Cardiac muscle cell (in vitro differentiated cells and primary cell): ENCODE measurements at regions not wholly inside any gene's neighbourhood (a gene's known extent, or its start where the extent isn't known, plus 50 kb on each side); places are given as distances from the start of the nearest gene placed in this dataset.

Source experiments
- DNase-seq, 2 donors: peaks; one replicate each; pipeline versions ENCODE4 v3.0.0 to v3.0.0-alpha.2; 2010 to 2017; ENCODE audit warnings: low read depth in 1 of 2, low spot score in 1 of 2
- H3K27ac ChIP-seq: fragments of 200-600 bp; sonication (generic); 2 replicates; pipeline ENCODE4 v1.5.1; 2016
- H3K27me3 ChIP-seq: fragments of 200-600 bp; sonication (generic); 2 replicates; pipeline ENCODE4 v1.6.0; 2016; ENCODE audit warnings: control low read depth
- H3K36me3 ChIP-seq: fragments of 200-600 bp; sonication (generic); 2 replicates; pipeline ENCODE4 v1.5.1; 2016; ENCODE audit warnings: control low read depth
- H3K4me1 ChIP-seq: fragments of 200-600 bp; sonication (generic); 2 replicates; pipeline ENCODE4 v1.8.1; 2017; ENCODE audit warnings: low read depth, mild to moderate bottlenecking, mixed run types
- H3K4me3 ChIP-seq: fragments of 200-600 bp; sonication (generic); 2 replicates; pipeline ENCODE4 v1.5.1; 2016; ENCODE audit warnings: mild to moderate bottlenecking
- H3K9me3 ChIP-seq: fragments of 200-600 bp; sonication (generic); 2 replicates; pipeline ENCODE4 v1.5.1; 2017; ENCODE audit warnings: low read depth, mild to moderate bottlenecking, control low read depth
- CTCF ChIP-seq: IDR thresholded peaks from 2 replicates; pipeline ENCODE4 v1.5.1; 2012; ENCODE audit warnings: low read depth, mild to moderate bottlenecking, low read length

DNA sequence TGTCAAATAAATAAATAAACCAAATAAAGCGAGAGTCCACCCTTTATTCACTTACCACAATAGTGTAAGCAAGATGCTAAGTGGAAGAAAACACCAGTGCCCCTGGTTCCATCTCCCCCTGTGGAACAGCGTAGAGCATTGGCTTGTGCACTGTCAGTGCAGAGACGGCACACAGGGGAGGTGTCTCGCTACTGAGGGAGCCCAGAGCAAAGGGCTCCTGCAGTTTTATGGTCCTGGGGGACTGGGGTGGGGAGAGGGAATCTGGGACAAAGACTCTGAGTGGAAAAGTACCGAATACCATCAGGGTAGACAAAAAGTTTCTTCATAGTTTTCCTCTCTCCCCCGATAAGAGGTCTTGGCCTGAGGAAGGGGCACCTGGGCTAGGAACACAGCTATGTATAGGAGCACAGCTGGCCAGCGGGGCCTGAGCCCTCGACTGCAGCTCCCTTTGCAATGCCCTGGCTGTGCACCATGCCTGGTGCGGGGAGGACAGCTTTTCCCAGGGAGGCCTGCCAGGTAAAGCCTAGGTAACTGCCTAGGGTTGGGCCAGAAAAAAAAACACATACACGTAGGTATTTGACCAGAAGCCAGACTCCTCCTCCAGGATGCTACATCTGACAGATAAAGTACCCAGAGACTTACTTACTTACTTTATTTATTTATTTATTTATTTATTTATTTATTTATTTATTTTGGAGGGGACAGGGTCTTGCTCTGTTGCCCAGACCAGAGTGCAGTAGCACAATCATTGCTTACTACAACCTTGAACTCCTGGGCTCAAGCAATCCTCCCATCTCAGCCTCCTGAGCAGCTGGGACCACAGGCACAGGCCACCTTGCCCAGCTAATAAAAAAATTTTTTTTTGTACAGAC is 88.8 kb upstream of the KIF5B start:
- Histone ChIP-seq H3K9me3 (no peaks in the 10 kb centered on the region), H3K36me3 (no peaks in the 10 kb centered on the region), H3K27me3 (no peaks in the 10 kb centered on the region), H3K4me3 (no peak overlapping the region), H3K27ac (no peak overlapping the region), H3K4me1 (no peaks in the 10 kb centered on the region)
- no peak for TF ChIP-seq CTCF
- DNase-seq: no peak

DNA sequence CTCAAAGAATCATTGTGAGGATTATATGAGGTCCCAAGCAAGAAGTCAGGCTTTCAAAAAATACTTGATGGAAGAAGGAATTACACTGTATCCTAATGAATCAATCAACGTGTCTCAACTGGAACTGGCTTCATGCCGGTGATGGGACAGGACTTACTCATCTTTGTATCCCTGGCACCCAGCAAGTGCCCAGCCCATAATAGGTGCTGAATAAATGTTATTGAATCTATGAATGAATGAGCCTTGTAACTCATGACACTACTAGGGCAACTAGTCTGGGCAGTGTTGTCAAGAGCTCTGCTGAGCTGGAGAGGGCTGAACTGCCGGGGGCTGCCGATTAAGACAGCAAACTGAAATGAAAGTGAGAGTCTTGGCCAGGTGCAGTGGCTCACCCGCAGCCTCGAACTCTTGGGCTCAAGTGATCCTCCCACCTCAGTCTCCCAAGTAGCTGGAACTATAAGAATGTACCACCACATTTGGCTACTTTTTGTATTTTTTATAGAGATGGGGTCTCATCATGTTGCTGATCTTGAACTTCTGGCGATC is 87.2 kb upstream of the KIF5B start:
- no peaks in the 10 kb centered on the region for H3K27me3 ChIP-seq
- H3K9me3 ChIP-seq: no peaks in the 10 kb centered on the region
- no peak for DNase-seq
- H3K4me3 ChIP-seq: no peak overlapping the region
- no peak for TF ChIP-seq CTCF
- H3K27ac ChIP-seq: no peak overlapping the region
- no peaks in the 10 kb centered on the region for H3K4me1 ChIP-seq
- no peaks in the 10 kb centered on the region for H3K36me3 ChIP-seq

- Histone ChIP-seq H3K4me3 (no peak overlapping the region), H3K4me1 (no peaks in the 10 kb centered on the region), H3K9me3 (no peaks in the 10 kb centered on the region), H3K36me3 (no peaks in the 10 kb centered on the region), H3K27ac (no peak overlapping the region), H3K27me3 (no peaks in the 10 kb centered on the region)
- DNase-seq: no peak
- TF ChIP-seq CTCF: no peak
These were observed 86.4 kb upstream of the KIF5B start for GRCh38 chr10:32142646-32143045.

DNA sequence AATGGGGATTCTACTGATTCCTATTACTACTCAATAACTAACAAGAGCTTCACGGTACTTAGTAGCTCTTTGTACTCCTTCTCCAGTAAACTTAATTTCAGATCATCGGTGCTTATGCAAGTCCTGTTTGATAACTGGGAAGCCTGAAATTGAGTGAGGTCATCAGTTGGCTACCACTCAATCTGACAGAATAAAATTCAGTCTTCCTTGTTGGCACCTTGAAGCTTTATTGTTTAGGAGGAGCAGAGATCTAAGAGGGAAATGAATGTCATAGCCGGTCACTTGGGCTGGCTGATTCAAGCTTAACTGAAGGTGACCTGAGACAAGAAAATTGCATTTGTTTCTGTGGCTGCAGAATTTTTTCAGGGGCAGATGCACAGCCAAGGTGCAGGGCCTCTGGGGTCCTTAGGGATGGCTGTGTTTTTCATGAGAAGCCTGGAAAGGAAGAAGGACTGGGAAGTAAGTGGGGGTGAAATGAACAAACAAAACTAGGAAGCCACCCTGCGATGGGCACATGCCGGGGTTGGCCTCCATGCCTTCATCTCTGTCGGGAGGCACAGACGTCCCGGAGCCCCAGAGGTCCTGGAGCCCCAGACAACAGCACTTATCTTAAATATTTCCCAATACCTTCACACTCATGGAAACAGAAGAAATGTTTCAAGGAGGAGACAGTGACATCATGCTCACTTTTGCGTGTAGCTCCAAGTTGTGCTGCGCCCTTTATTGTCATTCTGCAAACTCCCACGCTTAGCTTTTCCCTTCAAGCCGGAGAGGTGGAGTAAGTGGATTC is 85.0 kb upstream of the KIF5B start:
- Histone ChIP-seq H3K27ac (no peak overlapping the region), H3K36me3 (no peaks in the 10 kb centered on the region), H3K4me1 (no peaks in the 10 kb centered on the region), H3K9me3 (no peaks in the 10 kb centered on the region), H3K27me3 (no peaks in the 10 kb centered on the region), H3K4me3 (no peak overlapping the region)
- no peak for TF ChIP-seq CTCF
- peak in 1 of 2 donors; percentile 88 for DNase-seq

DNA sequence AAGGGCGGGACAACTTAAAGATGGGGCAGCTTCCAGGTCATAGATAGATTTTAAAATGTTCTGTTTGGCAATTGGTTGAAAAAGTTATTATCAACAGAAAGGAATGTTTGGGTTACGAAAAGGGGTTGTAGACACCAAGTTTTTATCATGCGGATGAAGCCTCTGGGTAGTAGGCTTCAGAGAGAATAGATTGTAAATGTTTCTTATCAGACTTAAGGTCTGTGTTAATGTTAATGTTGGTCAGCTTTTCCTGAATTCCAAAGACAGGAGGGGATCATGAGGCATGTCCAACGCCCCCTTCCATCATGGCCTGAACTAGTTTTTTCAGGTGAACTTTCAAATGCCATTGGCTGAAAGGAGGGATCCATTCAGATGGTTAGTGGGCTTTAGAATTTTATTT is 84.2 kb upstream of the KIF5B start:
- Histone ChIP-seq H3K27me3 (no peaks in the 10 kb centered on the region), H3K4me1 (no peaks in the 10 kb centered on the region), H3K27ac (no peak overlapping the region), H3K4me3 (no peak overlapping the region), H3K9me3 (no peaks in the 10 kb centered on the region), H3K36me3 (no peaks in the 10 kb centered on the region)
- no peak for TF ChIP-seq CTCF
- DNase-seq: no peak
